ENCODE measurements at regions not wholly inside any gene's neighbourhood (a gene's known extent, or its start where the extent isn't known, plus 50 kb on each side); places are given as distances from the start of the nearest gene placed in this dataset.

GRCh38 chr14:49946320-49947141, 53.6 kb downstream of the ARF6 start:
- Histone ChIP-seq H3K27ac (replicated peaks) (no peak overlapping the region), H3K27me3 (ENCODE audit: insufficient read depth, poor library complexity, severe bottlenecking) (no peaks in the 10 kb centered on the region), H3K4me3 (replicated peaks; ENCODE audit: insufficient read depth, low read length) (no peak overlapping the region)
- no peak for DNase-seq (ENCODE audit: low read depth in 1 of 2, low spot score in 1 of 2)
- no peak for TF ChIP-seq GABPA (IDR thresholded peaks at IDR 0.05; ENCODE audit: low read depth)
- TF ChIP-seq SPI1 (IDR thresholded peaks at IDR 0.05; ENCODE audit: borderline replicate concordance, low read depth): no peak
- TF ChIP-seq REST (IDR thresholded peaks at IDR 0.05; ENCODE audit: insufficient replicate concordance, low read depth): no peak
- TF ChIP-seq POLR2AphosphoS5 (IDR thresholded peaks at IDR 0.05; ENCODE audit: low read depth): no peak
- no peak for TF ChIP-seq CTCF (IDR thresholded peaks at IDR 0.05; ENCODE audit: insufficient read depth, low read length)

GRCh38 chr14:49947506-49947905, 54.6 kb downstream of the ARF6 start:
- no peak overlapping the region for H3K4me3 ChIP-seq (replicated peaks; ENCODE audit: insufficient read depth, low read length)
- no peak for TF ChIP-seq CTCF (IDR thresholded peaks at IDR 0.05; ENCODE audit: insufficient read depth, low read length)
- TF ChIP-seq SPI1 (IDR thresholded peaks at IDR 0.05; ENCODE audit: borderline replicate concordance, low read depth): no peak
- no peak for TF ChIP-seq POLR2AphosphoS5 (IDR thresholded peaks at IDR 0.05; ENCODE audit: low read depth)
- no peak for TF ChIP-seq REST (IDR thresholded peaks at IDR 0.05; ENCODE audit: insufficient replicate concordance, low read depth)
- no peak for TF ChIP-seq GABPA (IDR thresholded peaks at IDR 0.05; ENCODE audit: low read depth)
- no peaks in the 10 kb centered on the region for H3K27me3 ChIP-seq (ENCODE audit: insufficient read depth, poor library complexity, severe bottlenecking)
- DNase-seq (ENCODE audit: low read depth in 1 of 2, low spot score in 1 of 2): no peak
- no peak overlapping the region for H3K27ac ChIP-seq (replicated peaks)

- DNase-seq (ENCODE audit: low read depth in 1 of 2, low spot score in 1 of 2): no peak
- no peak overlapping the region for H3K27ac ChIP-seq (replicated peaks)
- H3K27me3 ChIP-seq (ENCODE audit: insufficient read depth, poor library complexity, severe bottlenecking): no peaks in the 10 kb centered on the region
- no peak for TF ChIP-seq REST (IDR thresholded peaks at IDR 0.05; ENCODE audit: insufficient replicate concordance, low read depth)
- no peak for TF ChIP-seq CTCF (IDR thresholded peaks at IDR 0.05; ENCODE audit: insufficient read depth, low read length)
- TF ChIP-seq GABPA (IDR thresholded peaks at IDR 0.05; ENCODE audit: low read depth): no peak
- no peak for TF ChIP-seq POLR2AphosphoS5 (IDR thresholded peaks at IDR 0.05; ENCODE audit: low read depth)
- TF ChIP-seq SPI1 (IDR thresholded peaks at IDR 0.05; ENCODE audit: borderline replicate concordance, low read depth): no peak
- H3K4me3 ChIP-seq (replicated peaks; ENCODE audit: insufficient read depth, low read length): no peak overlapping the region
Measured at GRCh38 chr14:49950275-49951228, 57.7 kb downstream of the ARF6 start.
